ENCODE measurements at regions not wholly inside any gene's neighbourhood (a gene's known extent, or its start where the extent isn't known, plus 50 kb on each side); places are given as distances from the start of the nearest gene placed in this dataset.
"Not testable (repeated sequence)": the region's sequence is repeated elsewhere in the genome, so short reads cannot be mapped to it uniquely, and the experiment has no call there.

DNA sequence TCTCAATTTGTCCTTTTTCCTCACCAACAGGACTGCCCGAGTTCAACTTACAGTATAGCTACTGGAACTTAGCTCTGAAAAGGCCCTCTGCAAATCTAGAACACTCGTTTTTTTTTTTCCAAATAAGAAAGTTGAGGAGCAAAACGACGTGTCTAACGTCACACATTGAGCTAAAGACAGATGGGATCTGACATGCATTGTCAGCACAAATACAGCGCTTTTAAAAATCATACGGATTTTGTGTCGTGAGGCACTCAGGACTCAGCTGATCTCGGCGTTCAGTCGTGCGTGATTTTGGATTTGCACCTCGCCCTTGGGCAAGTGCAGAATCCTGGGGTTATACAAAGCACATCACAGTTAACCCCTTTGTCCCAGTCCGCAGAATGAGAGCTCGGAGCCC is 94.7 kb upstream of the ZNF322 start:
- Histone ChIP-seq H3K9ac (ENCODE audit: low read length in 3 of 3) (no peak overlapping the region), H3K4me1 (ENCODE audit: control insufficient read depth in 2 of 3, insufficient read depth in 2 of 3, low read depth in 1 of 3, low read length in 3 of 3) (no peaks in the 10 kb centered on the region), H3K9me3 (ENCODE audit: control insufficient read depth in 2 of 3, insufficient read depth in 1 of 3, low read length in 3 of 3) (no peaks in the 10 kb centered on the region), H3K36me3 (ENCODE audit: control insufficient read depth in 2 of 3, insufficient read depth in 3 of 3, low read length in 3 of 3) (no peaks in the 10 kb centered on the region), H3K4me3 (ENCODE audit: low read length in 3 of 3) (no peak overlapping the region), H3K27me3 (ENCODE audit: control insufficient read depth, insufficient read depth, low read length) (peaks cover 2% of the 10 kb centered on the region), H3K27ac (ENCODE audit: low read depth in 2 of 2, low read length in 2 of 2) (no peak overlapping the region)
- no peak for TF ChIP-seq CTCF (IDR thresholded peaks at IDR 0.05; ENCODE audit: borderline replicate concordance, extremely low read depth, insufficient read depth)
- peak in 1 of 5 donors; percentile 13 for DNase-seq
- no peak for FAIRE-seq
- intact Hi-C loops (cut with DNase I), result no loop called here

DNA sequence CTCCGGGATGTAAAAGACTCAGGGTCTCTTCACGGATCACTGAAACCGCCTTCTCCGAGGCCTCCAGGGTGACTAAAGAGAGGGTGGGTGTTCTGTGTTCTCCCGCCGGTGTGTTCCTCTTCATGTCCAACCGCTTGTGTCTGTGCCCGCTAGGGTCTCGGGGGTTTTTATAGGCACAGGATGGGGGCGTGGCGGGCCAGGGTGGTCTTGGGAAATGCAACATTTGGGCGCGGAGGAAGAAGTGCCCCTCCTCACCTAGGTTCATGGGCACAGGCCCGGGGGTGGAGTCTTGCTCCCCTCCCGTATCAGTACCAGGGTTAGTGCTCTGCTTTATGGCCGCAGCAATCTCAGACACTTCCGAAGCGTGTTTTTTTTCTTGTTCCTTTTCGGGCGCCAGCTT is 95.3 kb upstream of the ZNF322 start:
- H3K36me3 ChIP-seq (ENCODE audit: control insufficient read depth in 2 of 3, insufficient read depth in 3 of 3, low read length in 3 of 3); H3K27me3 ChIP-seq (ENCODE audit: control insufficient read depth, insufficient read depth, low read length); H3K4me1 ChIP-seq (ENCODE audit: control insufficient read depth in 2 of 3, insufficient read depth in 2 of 3, low read depth in 1 of 3, low read length in 3 of 3); FAIRE-seq; intact Hi-C loops (cut with DNase I); H3K9me3 ChIP-seq (ENCODE audit: control insufficient read depth in 2 of 3, insufficient read depth in 1 of 3, low read length in 3 of 3); H3K9ac ChIP-seq (ENCODE audit: low read length in 3 of 3); H3K4me3 ChIP-seq (ENCODE audit: low read length in 3 of 3); H3K27ac ChIP-seq (ENCODE audit: low read depth in 2 of 2, low read length in 2 of 2): not testable (repeated sequence)
- peak in 1 of 5 donors; percentile 7 for DNase-seq

DNA sequence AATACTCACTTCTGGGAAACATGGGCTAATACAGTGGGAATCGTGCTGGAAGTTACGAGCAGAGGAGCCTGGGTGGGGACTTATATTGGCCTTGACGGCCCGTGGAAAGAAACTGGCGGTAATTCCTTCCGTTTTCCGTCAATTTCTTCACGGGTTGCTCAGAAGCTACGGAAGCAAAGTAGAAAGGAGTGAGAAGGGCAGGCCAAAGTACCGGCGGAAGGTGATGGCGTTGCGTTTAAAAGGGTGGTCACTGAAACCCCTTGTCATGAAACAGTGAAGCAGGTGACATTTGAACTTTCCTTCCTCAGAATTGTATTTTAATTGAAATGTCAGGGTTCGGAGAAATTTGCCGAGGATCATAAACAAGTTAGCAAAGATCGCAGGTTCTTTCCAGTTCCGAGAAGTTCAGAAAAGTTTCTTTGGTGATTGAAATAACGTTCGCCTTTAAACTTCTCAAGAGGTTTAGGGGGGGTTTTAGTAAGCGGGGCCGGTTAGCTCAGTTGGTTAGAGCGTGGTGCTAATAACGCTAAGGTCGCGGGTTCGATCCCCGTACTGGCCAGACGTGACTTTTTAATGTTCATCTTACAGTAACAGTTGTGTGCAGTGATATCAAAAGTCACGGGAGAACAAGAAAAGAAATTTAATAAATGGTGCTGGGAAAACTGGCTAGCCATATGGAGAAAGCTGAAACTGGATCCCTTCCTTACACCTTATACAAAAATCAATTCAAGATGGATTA is 96.7 kb upstream of the ZNF322 start:
- H3K4me3 ChIP-seq (ENCODE audit: low read length in 3 of 3); H3K36me3 ChIP-seq (ENCODE audit: control insufficient read depth in 2 of 3, insufficient read depth in 3 of 3, low read length in 3 of 3); H3K27ac ChIP-seq (ENCODE audit: low read depth in 2 of 2, low read length in 2 of 2); H3K9ac ChIP-seq (ENCODE audit: low read length in 3 of 3); H3K4me1 ChIP-seq (ENCODE audit: control insufficient read depth in 2 of 3, insufficient read depth in 2 of 3, low read depth in 1 of 3, low read length in 3 of 3); FAIRE-seq; H3K9me3 ChIP-seq (ENCODE audit: control insufficient read depth in 2 of 3, insufficient read depth in 1 of 3, low read length in 3 of 3); intact Hi-C loops (cut with DNase I); H3K27me3 ChIP-seq (ENCODE audit: control insufficient read depth, insufficient read depth, low read length): not testable (repeated sequence)
- peak in 1 of 5 donors; percentile 23 for DNase-seq

DNA sequence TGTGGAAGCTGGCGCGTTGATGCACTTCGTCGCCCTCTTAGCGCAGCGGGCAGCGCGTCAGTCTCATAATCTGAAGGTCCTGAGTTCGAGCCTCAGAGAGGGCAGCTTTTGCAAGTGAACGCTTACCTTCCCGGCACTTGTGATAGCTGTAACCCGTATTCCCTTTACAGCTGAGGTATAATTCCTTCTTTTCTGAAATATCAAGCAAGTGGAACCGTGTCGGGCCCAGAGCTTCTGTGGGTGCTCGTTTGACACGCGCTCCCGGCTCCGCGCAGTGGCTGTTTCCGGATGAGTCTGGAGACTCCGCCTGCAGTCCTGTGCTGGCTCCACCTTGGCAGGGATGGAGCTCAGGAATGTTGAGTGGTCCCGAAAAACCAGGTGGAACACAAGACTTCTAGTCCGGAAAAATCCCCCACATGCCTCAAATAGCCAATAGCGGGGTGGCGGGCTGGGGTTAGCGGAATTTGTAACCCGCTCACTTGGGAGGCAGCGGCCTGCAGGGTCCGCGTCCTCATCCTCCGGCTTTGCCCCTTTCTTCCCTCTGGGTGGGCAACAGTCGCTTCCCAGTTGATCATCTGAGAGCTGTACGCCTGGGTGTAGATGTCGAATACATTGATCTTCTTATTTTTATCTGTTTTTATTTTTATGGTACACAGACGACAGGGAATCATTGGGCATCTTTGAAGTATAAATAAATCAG is 106.8 kb upstream of the ZNF322 start:
- H3K4me3 ChIP-seq (ENCODE audit: low read length in 3 of 3); DNase-seq; FAIRE-seq; H3K27ac ChIP-seq (ENCODE audit: low read depth in 2 of 2, low read length in 2 of 2); H3K36me3 ChIP-seq (ENCODE audit: control insufficient read depth in 2 of 3, insufficient read depth in 3 of 3, low read length in 3 of 3); intact Hi-C loops (cut with DNase I); H3K9ac ChIP-seq (ENCODE audit: low read length in 3 of 3); H3K9me3 ChIP-seq (ENCODE audit: control insufficient read depth in 2 of 3, insufficient read depth in 1 of 3, low read length in 3 of 3); H3K4me1 ChIP-seq (ENCODE audit: control insufficient read depth in 2 of 3, insufficient read depth in 2 of 3, low read depth in 1 of 3, low read length in 3 of 3); H3K27me3 ChIP-seq (ENCODE audit: control insufficient read depth, insufficient read depth, low read length): not testable (repeated sequence)

GRCh38 chr6:26770941-26771666 is 111.6 kb upstream of the ZNF322 start:
- H3K27me3 ChIP-seq (ENCODE audit: control insufficient read depth, insufficient read depth, low read length); H3K9ac ChIP-seq (ENCODE audit: low read length in 3 of 3); H3K4me3 ChIP-seq (ENCODE audit: low read length in 3 of 3); FAIRE-seq; intact Hi-C loops (cut with DNase I); H3K27ac ChIP-seq (ENCODE audit: low read depth in 2 of 2, low read length in 2 of 2); H3K9me3 ChIP-seq (ENCODE audit: control insufficient read depth in 2 of 3, insufficient read depth in 1 of 3, low read length in 3 of 3); H3K36me3 ChIP-seq (ENCODE audit: control insufficient read depth in 2 of 3, insufficient read depth in 3 of 3, low read length in 3 of 3); DNase-seq; H3K4me1 ChIP-seq (ENCODE audit: control insufficient read depth in 2 of 3, insufficient read depth in 2 of 3, low read depth in 1 of 3, low read length in 3 of 3): not testable (repeated sequence)

GRCh38 chr6:26773414-26773813 is 113.9 kb upstream of the ZNF322 start:
- intact Hi-C loops (cut with DNase I); FAIRE-seq: not testable (repeated sequence)

GRCh38 chr6:26780563-26780962 is 121.0 kb upstream of the ZNF322 start:
- H3K36me3 ChIP-seq (ENCODE audit: control insufficient read depth in 2 of 3, insufficient read depth in 3 of 3, low read length in 3 of 3); intact Hi-C loops (cut with DNase I); H3K4me3 ChIP-seq (ENCODE audit: low read length in 3 of 3); DNase-seq; H3K27ac ChIP-seq (ENCODE audit: low read depth in 2 of 2, low read length in 2 of 2); FAIRE-seq; H3K9ac ChIP-seq (ENCODE audit: low read length in 3 of 3); H3K27me3 ChIP-seq (ENCODE audit: control insufficient read depth, insufficient read depth, low read length); H3K9me3 ChIP-seq (ENCODE audit: control insufficient read depth in 2 of 3, insufficient read depth in 1 of 3, low read length in 3 of 3); H3K4me1 ChIP-seq (ENCODE audit: control insufficient read depth in 2 of 3, insufficient read depth in 2 of 3, low read depth in 1 of 3, low read length in 3 of 3): not testable (repeated sequence)

More at GRCh38 chr6:26773414-26773813, 113.9 kb upstream of the ZNF322 start:
- H3K36me3 ChIP-seq (ENCODE audit: control insufficient read depth in 2 of 3, insufficient read depth in 3 of 3, low read length in 3 of 3); H3K27me3 ChIP-seq (ENCODE audit: control insufficient read depth, insufficient read depth, low read length); H3K9me3 ChIP-seq (ENCODE audit: control insufficient read depth in 2 of 3, insufficient read depth in 1 of 3, low read length in 3 of 3); H3K4me1 ChIP-seq (ENCODE audit: control insufficient read depth in 2 of 3, insufficient read depth in 2 of 3, low read depth in 1 of 3, low read length in 3 of 3); H3K9ac ChIP-seq (ENCODE audit: low read length in 3 of 3); DNase-seq; H3K27ac ChIP-seq (ENCODE audit: low read depth in 2 of 2, low read length in 2 of 2); H3K4me3 ChIP-seq (ENCODE audit: low read length in 3 of 3): not testable (repeated sequence)
